ENCODE measurements at regions not wholly inside any gene's neighbourhood (a gene's known extent, or its start where the extent isn't known, plus 50 kb on each side); places are given as distances from the start of the nearest gene placed in this dataset.

DNA sequence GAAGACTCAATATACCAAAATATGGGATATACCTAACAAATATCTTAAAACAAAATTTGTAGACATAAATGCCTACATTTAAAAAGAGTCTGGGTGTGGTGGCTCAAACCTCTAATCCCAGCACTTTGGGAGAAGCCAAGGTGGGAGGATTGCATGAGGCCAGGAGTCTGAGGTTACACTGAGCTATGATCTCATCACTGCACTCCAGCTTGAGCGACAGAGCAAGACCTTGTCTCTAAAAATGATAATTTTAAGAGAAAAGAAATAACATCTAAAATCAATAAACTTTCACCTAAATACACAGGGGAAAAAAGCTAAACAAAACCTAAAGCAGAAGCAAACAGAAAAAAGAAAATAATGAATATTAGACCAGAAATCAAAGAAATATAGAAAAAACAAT is 102.7 kb upstream of the PBX1 start:
- Histone ChIP-seq H3K27ac (ENCODE audit: extremely low read depth, low read depth, low read length) (no peak overlapping the region), H3K9me3 (replicated peaks; ENCODE audit: control insufficient read depth, insufficient read depth, low read depth, low read length) (no peaks in the 10 kb centered on the region), H3K4me3 (no peak overlapping the region), H3K36me3 (ENCODE audit: control insufficient read depth, insufficient read depth, low read length) (no peaks in the 10 kb centered on the region), H2AFZ (ENCODE audit: low read depth, low read length) (no peak overlapping the region), H3K27me3 (ENCODE audit: control insufficient read depth in 2 of 2, insufficient read depth in 2 of 2, low read length in 2 of 2) (no peaks in the 10 kb centered on the region), H3K9ac (ENCODE audit: insufficient read depth in 1 of 2, low read depth in 2 of 2, low read length in 2 of 2) (no peak overlapping the region), H3K4me2 (ENCODE audit: insufficient read depth, low read length) (no peak overlapping the region), H3K4me1 (replicated peaks in 1 of 2; ENCODE audit: control insufficient read depth in 2 of 2, insufficient read depth in 2 of 2, low read length in 2 of 2) (no peaks in the 10 kb centered on the region), H3K79me2 (ENCODE audit: control insufficient read depth, insufficient read depth, low read length) (no peaks in the 10 kb centered on the region), H3K9me1 (ENCODE audit: control insufficient read depth, insufficient read depth, low read length) (no peaks in the 10 kb centered on the region), H4K20me1 (replicated peaks; ENCODE audit: control insufficient read depth, insufficient read depth, low read length) (no peaks in the 10 kb centered on the region)
- no peak for TF ChIP-seq LEF1 (IDR thresholded peaks at IDR 0.05)
- TF ChIP-seq, protein P1, sequence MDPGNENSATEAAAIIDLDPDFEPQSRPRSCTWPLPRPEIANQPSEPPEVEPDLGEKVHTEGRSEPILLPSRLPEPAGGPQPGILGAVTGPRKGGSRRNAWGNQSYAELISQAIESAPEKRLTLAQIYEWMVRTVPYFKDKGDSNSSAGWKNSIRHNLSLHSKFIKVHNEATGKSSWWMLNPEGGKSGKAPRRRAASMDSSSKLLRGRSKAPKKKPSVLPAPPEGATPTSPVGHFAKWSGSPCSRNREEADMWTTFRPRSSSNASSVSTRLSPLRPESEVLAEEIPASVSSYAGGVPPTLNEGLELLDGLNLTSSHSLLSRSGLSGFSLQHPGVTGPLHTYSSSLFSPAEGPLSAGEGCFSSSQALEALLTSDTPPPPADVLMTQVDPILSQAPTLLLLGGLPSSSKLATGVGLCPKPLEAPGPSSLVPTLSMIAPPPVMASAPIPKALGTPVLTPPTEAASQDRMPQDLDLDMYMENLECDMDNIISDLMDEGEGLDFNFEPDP (CRISPR knock-in tag; IDR thresholded peaks at IDR 0.05), result no peak
- TF ChIP-seq MCM2 (IDR thresholded peaks at IDR 0.05; ENCODE audit: low read depth), result no peak
- no peak for TF ChIP-seq GATA2 (CRISPR knock-in tag; IDR thresholded peaks at IDR 0.05)
- TF ChIP-seq KLF13 (tag; IDR thresholded peaks at IDR 0.05; ENCODE audit: borderline replicate concordance, low read depth), result no peak
- TF ChIP-seq, protein P2, sequence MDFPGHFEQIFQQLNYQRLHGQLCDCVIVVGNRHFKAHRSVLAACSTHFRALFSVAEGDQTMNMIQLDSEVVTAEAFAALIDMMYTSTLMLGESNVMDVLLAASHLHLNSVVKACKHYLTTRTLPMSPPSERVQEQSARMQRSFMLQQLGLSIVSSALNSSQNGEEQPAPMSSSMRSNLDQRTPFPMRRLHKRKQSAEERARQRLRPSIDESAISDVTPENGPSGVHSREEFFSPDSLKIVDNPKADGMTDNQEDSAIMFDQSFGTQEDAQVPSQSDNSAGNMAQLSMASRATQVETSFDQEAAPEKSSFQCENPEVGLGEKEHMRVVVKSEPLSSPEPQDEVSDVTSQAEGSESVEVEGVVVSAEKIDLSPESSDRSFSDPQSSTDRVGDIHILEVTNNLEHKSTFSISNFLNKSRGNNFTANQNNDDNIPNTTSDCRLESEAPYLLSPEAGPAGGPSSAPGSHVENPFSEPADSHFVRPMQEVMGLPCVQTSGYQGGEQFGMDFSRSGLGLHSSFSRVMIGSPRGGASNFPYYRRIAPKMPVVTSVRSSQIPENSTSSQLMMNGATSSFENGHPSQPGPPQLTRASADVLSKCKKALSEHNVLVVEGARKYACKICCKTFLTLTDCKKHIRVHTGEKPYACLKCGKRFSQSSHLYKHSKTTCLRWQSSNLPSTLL (IDR thresholded peaks at IDR 0.05), result no peak
- TF ChIP-seq SP2 (IDR thresholded peaks at IDR 0.05; ENCODE audit: extremely low read depth, low read depth, low read length, poor library complexity, severe bottlenecking), result no peak
- TF ChIP-seq, protein P3, sequence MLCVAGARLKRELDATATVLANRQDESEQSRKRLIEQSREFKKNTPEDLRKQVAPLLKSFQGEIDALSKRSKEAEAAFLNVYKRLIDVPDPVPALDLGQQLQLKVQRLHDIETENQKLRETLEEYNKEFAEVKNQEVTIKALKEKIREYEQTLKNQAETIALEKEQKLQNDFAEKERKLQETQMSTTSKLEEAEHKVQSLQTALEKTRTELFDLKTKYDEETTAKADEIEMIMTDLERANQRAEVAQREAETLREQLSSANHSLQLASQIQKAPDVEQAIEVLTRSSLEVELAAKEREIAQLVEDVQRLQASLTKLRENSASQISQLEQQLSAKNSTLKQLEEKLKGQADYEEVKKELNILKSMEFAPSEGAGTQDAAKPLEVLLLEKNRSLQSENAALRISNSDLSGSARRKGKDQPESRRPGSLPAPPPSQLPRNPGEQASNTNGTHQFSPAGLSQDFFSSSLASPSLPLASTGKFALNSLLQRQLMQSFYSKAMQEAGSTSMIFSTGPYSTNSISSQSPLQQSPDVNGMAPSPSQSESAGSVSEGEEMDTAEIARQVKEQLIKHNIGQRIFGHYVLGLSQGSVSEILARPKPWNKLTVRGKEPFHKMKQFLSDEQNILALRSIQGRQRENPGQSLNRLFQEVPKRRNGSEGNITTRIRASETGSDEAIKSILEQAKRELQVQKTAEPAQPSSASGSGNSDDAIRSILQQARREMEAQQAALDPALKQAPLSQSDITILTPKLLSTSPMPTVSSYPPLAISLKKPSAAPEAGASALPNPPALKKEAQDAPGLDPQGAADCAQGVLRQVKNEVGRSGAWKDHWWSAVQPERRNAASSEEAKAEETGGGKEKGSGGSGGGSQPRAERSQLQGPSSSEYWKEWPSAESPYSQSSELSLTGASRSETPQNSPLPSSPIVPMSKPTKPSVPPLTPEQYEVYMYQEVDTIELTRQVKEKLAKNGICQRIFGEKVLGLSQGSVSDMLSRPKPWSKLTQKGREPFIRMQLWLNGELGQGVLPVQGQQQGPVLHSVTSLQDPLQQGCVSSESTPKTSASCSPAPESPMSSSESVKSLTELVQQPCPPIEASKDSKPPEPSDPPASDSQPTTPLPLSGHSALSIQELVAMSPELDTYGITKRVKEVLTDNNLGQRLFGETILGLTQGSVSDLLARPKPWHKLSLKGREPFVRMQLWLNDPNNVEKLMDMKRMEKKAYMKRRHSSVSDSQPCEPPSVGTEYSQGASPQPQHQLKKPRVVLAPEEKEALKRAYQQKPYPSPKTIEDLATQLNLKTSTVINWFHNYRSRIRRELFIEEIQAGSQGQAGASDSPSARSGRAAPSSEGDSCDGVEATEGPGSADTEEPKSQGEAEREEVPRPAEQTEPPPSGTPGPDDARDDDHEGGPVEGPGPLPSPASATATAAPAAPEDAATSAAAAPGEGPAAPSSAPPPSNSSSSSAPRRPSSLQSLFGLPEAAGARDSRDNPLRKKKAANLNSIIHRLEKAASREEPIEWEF (CRISPR knock-in tag; IDR thresholded peaks at IDR 0.05), result no peak
- no peak for TF ChIP-seq ZNF778 (CRISPR knock-in tag; IDR thresholded peaks at IDR 0.05)
- TF ChIP-seq RBM17 (IDR thresholded peaks at IDR 0.05; ENCODE audit: borderline replicate concordance, low read depth, low read length), result no peak
- CTCF ChIA-PET (ENCODE audit: low intra/inter-chr PET ratio), result no interaction called here
- no peak for FAIRE-seq
- ATAC-seq, result no peak
- DNase-seq (ENCODE audit: extremely low read depth in 1 of 4, low spot score in 3 of 4), result no peak
- POLR2A ChIA-PET, result interaction anchor here (0.7 kb wide), 1 partner anchor 114 kb away, joined by 3 read pairs; no protein-coding TSS in a partner anchor
- no TSS peak for BruUV-seq (replicated peaks)
- WGBS (ENCODE audit: insufficient coverage, low coverage, missing lambda C conversion rate), result 0% methylated on average over 1 of the region's 1 CpG
- in situ Hi-C loops (cut with MboI) (no loop called here), intact Hi-C loops (cut with micrococcal nuclease) (no loop called here)

Data from K562 (cell line).